WTC11 (cell line): ENCODE measurements at regions not wholly inside any gene's neighbourhood (a gene's known extent, or its start where the extent isn't known, plus 50 kb on each side); places are given as distances from the start of the nearest gene placed in this dataset.

Experiments used
- ATAC-seq: fragments of 200-7000 bp; cut with Tn5 transposase; 2 replicates; pipeline ENCODE4 v1.10.0; 2021; ENCODE audit warnings: mild to moderate bottlenecking, moderate library complexity
- CTCF ChIA-PET: fragments of 300-600 bp; sonication (Branson Sonifier 250); formaldehyde crosslinking; loops from one replicate; lab custom pipeline; 2021; ENCODE audit warnings: antibody characterized with exemption; lab: Charles Lee
- POLR2A ChIA-PET: fragments of 350-600 bp; sonication (Branson Sonifier 250); formaldehyde crosslinking; loops from one replicate; lab custom pipeline; 2021; ENCODE audit warnings: antibody characterized with exemption; lab: Charles Lee
- DNase-seq: peaks from one replicate; pipeline ENCODE4 v3.0.0; 2021; ENCODE audit warnings: low spot score
- H3K27ac Mint-ChIP-seq: 2 replicates; pipeline ENCODE4 v1.8.0; 2021; ENCODE audit warnings: mixed read lengths
- H3K27me3 Mint-ChIP-seq: 2 replicates; pipeline ENCODE4 v1.8.0; 2021; ENCODE audit warnings: low read depth, mild to moderate bottlenecking, moderate library complexity, mixed read lengths
- H3K36me3 Mint-ChIP-seq: 2 replicates; pipeline ENCODE4 v1.8.0; 2021; ENCODE audit warnings: mixed read lengths
- H3K4me1 Mint-ChIP-seq: 2 replicates; pipeline ENCODE4 v1.8.0; 2022; ENCODE audit warnings: mixed read lengths
- H3K4me3 Mint-ChIP-seq: 2 replicates; pipeline ENCODE4 v1.8.0; 2021; ENCODE audit warnings: mild to moderate bottlenecking, moderate library complexity, mixed read lengths
- H3K9me3 Mint-ChIP-seq: 2 replicates; pipeline ENCODE4 v1.8.0; 2021; ENCODE audit warnings: mixed read lengths
- CBFB ChIP-seq: sonication (generic); formaldehyde crosslinking; IDR thresholded peaks from 2 replicates; pipeline ENCODE4 v1.8.1; 2022; ENCODE audit warnings: mild to moderate bottlenecking, low read depth, missing genetic modification reagents
- FOXJ3 ChIP-seq: sonication (generic); formaldehyde crosslinking; IDR thresholded peaks from 2 replicates; pipeline ENCODE4 v1.9.0; 2021; ENCODE audit warnings: missing genetic modification reagents, mild to moderate bottlenecking, borderline replicate concordance
- GABPB1 ChIP-seq: sonication (generic); formaldehyde crosslinking; IDR thresholded peaks from 2 replicates; pipeline ENCODE4 v1.8.1; 2023; ENCODE audit warnings: mild to moderate bottlenecking, missing genetic modification reagents
- GTF2I ChIP-seq: fragments of 250-450 bp; sonication (Bioruptor Pico); conservative IDR thresholded peaks from 2 replicates; pipeline ENCODE4 v1.4.0; 2021; ENCODE audit warnings: mild to moderate bottlenecking
- JUN ChIP-seq: sonication (generic); formaldehyde crosslinking; IDR thresholded peaks from 2 replicates; pipeline ENCODE4 v1.8.0; 2023; ENCODE audit warnings: mild to moderate bottlenecking, missing genetic modification reagents
- MLX ChIP-seq: sonication (generic); formaldehyde crosslinking; IDR thresholded peaks from 2 replicates; pipeline ENCODE4 v1.8.1; 2023; ENCODE audit warnings: mild to moderate bottlenecking, missing genetic modification reagents, moderate library complexity
- NFATC4 ChIP-seq: fragments of 250-450 bp; sonication (Bioruptor Pico); IDR thresholded peaks from 2 replicates; pipeline ENCODE4 v1.9.0; 2021; ENCODE audit warnings: mild to moderate bottlenecking
- NFYB ChIP-seq: sonication (generic); formaldehyde crosslinking; conservative IDR thresholded peaks from 2 replicates; pipeline ENCODE4 v1.8.0; 2022; ENCODE audit warnings: low read depth, missing genetic modification reagents
- NR1H2 ChIP-seq: sonication (generic); formaldehyde crosslinking; IDR thresholded peaks from 2 replicates; pipeline ENCODE4 v1.9.0; 2021; ENCODE audit warnings: mild to moderate bottlenecking, moderate library complexity, missing genetic modification reagents
- NR2C2 ChIP-seq: sonication (generic); formaldehyde crosslinking; IDR thresholded peaks from 2 replicates; pipeline ENCODE4 v1.8.0; 2022; ENCODE audit warnings: mild to moderate bottlenecking, missing genetic modification reagents
- ZNF138 ChIP-seq: sonication (generic); formaldehyde crosslinking; conservative IDR thresholded peaks from 2 replicates; pipeline ENCODE4 v1.8.1; 2022; ENCODE audit warnings: mild to moderate bottlenecking, moderate library complexity, missing genetic modification reagents
- TF ChIP-seq, protein P1 (sequence below): fragments of 250-450 bp; sonication (Bioruptor Pico); IDR thresholded peaks from 2 replicates; pipeline ENCODE4 v1.9.0; 2021; ENCODE audit warnings: moderate library complexity, mild to moderate bottlenecking, inconsistent platforms, borderline replicate concordance
- TF ChIP-seq, protein P2 (sequence below): fragments of 250-450 bp; sonication (Bioruptor Pico); IDR thresholded peaks from 2 replicates; pipeline ENCODE4 v1.9.0; 2021; ENCODE audit warnings: mild to moderate bottlenecking, borderline replicate concordance
- TF ChIP-seq, protein P3 (sequence below): sonication (generic); formaldehyde crosslinking; conservative IDR thresholded peaks from 2 replicates; pipeline ENCODE4 v1.8.1; 2023; ENCODE audit warnings: mild to moderate bottlenecking, low read depth, missing genetic modification reagents, moderate library complexity
- TF ChIP-seq, protein P4 (sequence below): sonication (generic); formaldehyde crosslinking; IDR thresholded peaks from 2 replicates; pipeline ENCODE4 v1.8.0; 2022; ENCODE audit warnings: mild to moderate bottlenecking, missing genetic modification reagents

- ATAC-seq (peak; percentile 62), DNase-seq (no peak)
- POLR2A ChIA-PET, result no interaction called here
- H3K4me3 Mint-ChIP-seq, result no peak overlapping the region
- CTCF ChIA-PET, result no interaction called here
- no peaks in the 10 kb centered on the region for H3K9me3 Mint-ChIP-seq
- no peak overlapping the region for H3K27ac Mint-ChIP-seq
- H3K4me1 Mint-ChIP-seq, result no peaks in the 10 kb centered on the region
- TF ChIP-seq, protein P1, sequence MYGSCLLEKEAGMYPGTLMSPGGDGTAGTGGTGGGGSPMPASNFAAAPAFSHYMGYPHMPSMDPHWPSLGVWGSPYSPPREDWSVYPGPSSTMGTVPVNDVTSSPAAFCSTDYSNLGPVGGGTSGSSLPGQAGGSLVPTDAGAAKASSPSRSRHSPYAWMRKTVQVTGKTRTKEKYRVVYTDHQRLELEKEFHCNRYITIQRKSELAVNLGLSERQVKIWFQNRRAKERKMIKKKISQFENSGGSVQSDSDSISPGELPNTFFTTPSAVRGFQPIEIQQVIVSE (CRISPR knock-in tag), result no peak
- no peak for TF ChIP-seq FOXJ3 (CRISPR knock-in tag)
- TF ChIP-seq MLX (CRISPR knock-in tag), result no peak
- TF ChIP-seq NFATC4, result no peak
- TF ChIP-seq JUN (CRISPR knock-in tag), result no peak
- no peak for TF ChIP-seq GTF2I (CRISPR knock-in tag)
- TF ChIP-seq, protein P2, sequence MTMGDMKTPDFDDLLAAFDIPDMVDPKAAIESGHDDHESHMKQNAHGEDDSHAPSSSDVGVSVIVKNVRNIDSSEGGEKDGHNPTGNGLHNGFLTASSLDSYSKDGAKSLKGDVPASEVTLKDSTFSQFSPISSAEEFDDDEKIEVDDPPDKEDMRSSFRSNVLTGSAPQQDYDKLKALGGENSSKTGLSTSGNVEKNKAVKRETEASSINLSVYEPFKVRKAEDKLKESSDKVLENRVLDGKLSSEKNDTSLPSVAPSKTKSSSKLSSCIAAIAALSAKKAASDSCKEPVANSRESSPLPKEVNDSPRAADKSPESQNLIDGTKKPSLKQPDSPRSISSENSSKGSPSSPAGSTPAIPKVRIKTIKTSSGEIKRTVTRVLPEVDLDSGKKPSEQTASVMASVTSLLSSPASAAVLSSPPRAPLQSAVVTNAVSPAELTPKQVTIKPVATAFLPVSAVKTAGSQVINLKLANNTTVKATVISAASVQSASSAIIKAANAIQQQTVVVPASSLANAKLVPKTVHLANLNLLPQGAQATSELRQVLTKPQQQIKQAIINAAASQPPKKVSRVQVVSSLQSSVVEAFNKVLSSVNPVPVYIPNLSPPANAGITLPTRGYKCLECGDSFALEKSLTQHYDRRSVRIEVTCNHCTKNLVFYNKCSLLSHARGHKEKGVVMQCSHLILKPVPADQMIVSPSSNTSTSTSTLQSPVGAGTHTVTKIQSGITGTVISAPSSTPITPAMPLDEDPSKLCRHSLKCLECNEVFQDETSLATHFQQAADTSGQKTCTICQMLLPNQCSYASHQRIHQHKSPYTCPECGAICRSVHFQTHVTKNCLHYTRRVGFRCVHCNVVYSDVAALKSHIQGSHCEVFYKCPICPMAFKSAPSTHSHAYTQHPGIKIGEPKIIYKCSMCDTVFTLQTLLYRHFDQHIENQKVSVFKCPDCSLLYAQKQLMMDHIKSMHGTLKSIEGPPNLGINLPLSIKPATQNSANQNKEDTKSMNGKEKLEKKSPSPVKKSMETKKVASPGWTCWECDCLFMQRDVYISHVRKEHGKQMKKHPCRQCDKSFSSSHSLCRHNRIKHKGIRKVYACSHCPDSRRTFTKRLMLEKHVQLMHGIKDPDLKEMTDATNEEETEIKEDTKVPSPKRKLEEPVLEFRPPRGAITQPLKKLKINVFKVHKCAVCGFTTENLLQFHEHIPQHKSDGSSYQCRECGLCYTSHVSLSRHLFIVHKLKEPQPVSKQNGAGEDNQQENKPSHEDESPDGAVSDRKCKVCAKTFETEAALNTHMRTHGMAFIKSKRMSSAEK (CRISPR knock-in tag), result no peak
- TF ChIP-seq ZNF138, result no peak
- no peak for TF ChIP-seq NR2C2
- TF ChIP-seq CBFB, result no peak
- TF ChIP-seq NR1H2 (CRISPR knock-in tag), result no peak
- no peaks in the 10 kb centered on the region for H3K36me3 Mint-ChIP-seq
- H3K27me3 Mint-ChIP-seq, result no peaks in the 10 kb centered on the region
Observed at GRCh38 chr6:40194447-40195170, 260.3 kb upstream of the MOCS1 start.

- Mint-ChIP-seq H3K36me3 (no peaks in the 10 kb centered on the region), H3K27ac (no peak overlapping the region), H3K4me1 (peaks cover 11% of the 10 kb centered on the region), H3K27me3 (no peaks in the 10 kb centered on the region), H3K4me3 (no peak overlapping the region), H3K9me3 (no peaks in the 10 kb centered on the region)
- TF ChIP-seq GABPB1 (CRISPR knock-in tag), result no peak
- TF ChIP-seq, protein P3, sequence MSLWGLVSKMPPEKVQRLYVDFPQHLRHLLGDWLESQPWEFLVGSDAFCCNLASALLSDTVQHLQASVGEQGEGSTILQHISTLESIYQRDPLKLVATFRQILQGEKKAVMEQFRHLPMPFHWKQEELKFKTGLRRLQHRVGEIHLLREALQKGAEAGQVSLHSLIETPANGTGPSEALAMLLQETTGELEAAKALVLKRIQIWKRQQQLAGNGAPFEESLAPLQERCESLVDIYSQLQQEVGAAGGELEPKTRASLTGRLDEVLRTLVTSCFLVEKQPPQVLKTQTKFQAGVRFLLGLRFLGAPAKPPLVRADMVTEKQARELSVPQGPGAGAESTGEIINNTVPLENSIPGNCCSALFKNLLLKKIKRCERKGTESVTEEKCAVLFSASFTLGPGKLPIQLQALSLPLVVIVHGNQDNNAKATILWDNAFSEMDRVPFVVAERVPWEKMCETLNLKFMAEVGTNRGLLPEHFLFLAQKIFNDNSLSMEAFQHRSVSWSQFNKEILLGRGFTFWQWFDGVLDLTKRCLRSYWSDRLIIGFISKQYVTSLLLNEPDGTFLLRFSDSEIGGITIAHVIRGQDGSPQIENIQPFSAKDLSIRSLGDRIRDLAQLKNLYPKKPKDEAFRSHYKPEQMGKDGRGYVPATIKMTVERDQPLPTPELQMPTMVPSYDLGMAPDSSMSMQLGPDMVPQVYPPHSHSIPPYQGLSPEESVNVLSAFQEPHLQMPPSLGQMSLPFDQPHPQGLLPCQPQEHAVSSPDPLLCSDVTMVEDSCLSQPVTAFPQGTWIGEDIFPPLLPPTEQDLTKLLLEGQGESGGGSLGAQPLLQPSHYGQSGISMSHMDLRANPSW (CRISPR knock-in tag), result no peak
- TF ChIP-seq NFYB (CRISPR knock-in tag), result no peak
- TF ChIP-seq, protein P4, sequence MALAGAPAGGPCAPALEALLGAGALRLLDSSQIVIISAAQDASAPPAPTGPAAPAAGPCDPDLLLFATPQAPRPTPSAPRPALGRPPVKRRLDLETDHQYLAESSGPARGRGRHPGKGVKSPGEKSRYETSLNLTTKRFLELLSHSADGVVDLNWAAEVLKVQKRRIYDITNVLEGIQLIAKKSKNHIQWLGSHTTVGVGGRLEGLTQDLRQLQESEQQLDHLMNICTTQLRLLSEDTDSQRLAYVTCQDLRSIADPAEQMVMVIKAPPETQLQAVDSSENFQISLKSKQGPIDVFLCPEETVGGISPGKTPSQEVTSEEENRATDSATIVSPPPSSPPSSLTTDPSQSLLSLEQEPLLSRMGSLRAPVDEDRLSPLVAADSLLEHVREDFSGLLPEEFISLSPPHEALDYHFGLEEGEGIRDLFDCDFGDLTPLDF, result no peak
- POLR2A ChIA-PET, result no interaction called here
- CTCF ChIA-PET, result no interaction called here
- DNase-seq (no peak), ATAC-seq (no peak)
Observed at GRCh38 chr6:40192516-40192915, 258.3 kb upstream of the MOCS1 start.
